ENCODE measurements at regions not wholly inside any gene's neighbourhood (a gene's known extent, or its start where the extent isn't known, plus 50 kb on each side); places are given as distances from the start of the nearest gene placed in this dataset.

- TF ChIP-seq POLR2A (IDR thresholded peaks at IDR 0.05) (no peak), CTCF (IDR thresholded peaks at IDR 0.05) (no peak)
Measured at GRCh38 chr5:34486849-34487158, 169.3 kb upstream of the RAI14 start.

Data from ovary (tissue), 3 donors.